Pancreas (tissue), 10 donors: ENCODE measurements at regions not wholly inside any gene's neighbourhood (a gene's known extent, or its start where the extent isn't known, plus 50 kb on each side); places are given as distances from the start of the nearest gene placed in this dataset.
A peak's percentile ranks its signal among the peaks of the same experiment; 100 is the strongest.
"Not testable (repeated sequence)": the region's sequence is repeated elsewhere in the genome, so short reads cannot be mapped to it uniquely, and the experiment has no call there.

Experiments
- ATAC-seq, 4 donors: fragments of 200-7000 bp; cut with Tn5 transposase; one replicate each; pipeline versions ENCODE4 v1.8.0 to v1.9.1; 2020; ENCODE audit warnings: mild to moderate bottlenecking in 4 of 4, moderate library complexity in 4 of 4
- DNase-seq, 6 donors: peaks; one replicate each; pipeline ENCODE4 v3.0.0-alpha.2; 2020
- FAIRE-seq: peaks from 2 replicates; lab custom pipeline; 2012; peaks lifted over from hg19 to GRCh38; lab: Jason Lieb, UNC
- H3K27ac ChIP-seq, 4 donors: fragments of 200-600 bp; sonication (generic); 1 replicate in 3 of 4; 2 replicates in 1 of 4; pipeline versions ENCODE4 v1.5.0 to v1.8.0; 2020
- H3K27me3 ChIP-seq, 4 donors: fragments of 200-600 bp; one replicate each; pipeline ENCODE4 v1.8.0; 2021
- H3K36me3 ChIP-seq, 3 donors: fragments of 200-600 bp; sonication (generic) in 1 of 3; one replicate each; pipeline versions ENCODE4 v1.5.0 to v1.8.0; 2020 to 2021
- H3K4me1 ChIP-seq, 3 donors: fragments of 200-600 bp; one replicate each; pipeline ENCODE4 v1.8.0; 2021
- H3K4me3 ChIP-seq, 4 donors: fragments of 200-600 bp; sonication (generic) in 2 of 4; one replicate each; pipeline versions ENCODE4 v1.5.0 to v1.8.0; 2020 to 2021
- H3K9me3 ChIP-seq, 4 donors: fragments of 200-600 bp; one replicate each; pipeline ENCODE4 v1.8.0; 2021
- CTCF ChIP-seq, 4 donors: fragments of 200-600 bp; sonication (generic) in 3 of 4; IDR thresholded peaks; one replicate each; pipeline versions ENCODE4 v1.5.0 to v1.8.0; 2021; ENCODE audit warnings: antibody characterized with exemption in 4 of 4
- WGBS, 2 donors: extraction: QIAGEN DNeasy Blood & Tissue Kit; methylation state at CpG; one replicate each; pipeline ENCODE4 v1.1.7; 2013; 5-methylcytosine and 5-hydroxymethylcytosine counted together
- intact Hi-C, 3 donors: fragments of 100-400 bp; cut with DNase I; formaldehyde crosslinking; loops; one replicate each; pipeline versions ENCODE4 v1.11.1 to v1.14.2; 2022
- donor health status: healthy with polysubstance abuse.
- donor health status: DM: no; HTN: no; CAD: no; lungs with moderate emphysema.
- donor health status: DM: no; HTN: no; CAD: no.
- donor health status: control.
- donor health status: control.
- donor health status: Bipolar disorder and iron deficiency.
- donor health status: DM: yes; HTN: yes; CAD: no.
- donor health status: DM: no; HTN: no; CAD: no.
- donor health status: DM: no; HTN: no; CAD: no.
- donor health status: DM: yes; HTN: yes; CAD: no.

- 65 to 68% methylated on average over 2 of the region's 2 CpGs for WGBS, 2 donors
- no peak for TF ChIP-seq CTCF (IDR thresholded peaks at IDR 0.05)
- Histone ChIP-seq H3K27me3 (no peaks in the 10 kb centered on the region), H3K36me3 (no peaks in the 10 kb centered on the region), H3K9me3 (no peaks in the 10 kb centered on the region), H3K27ac (no peak overlapping the region), H3K4me1 (no peaks in the 10 kb centered on the region), H3K4me3 (no peak overlapping the region)
- intact Hi-C loops = no loop called here
- ATAC-seq = no peak
- no peak for DNase-seq
- FAIRE-seq = no peak
Observed at GRCh38 chr3:5898106-5898505, 710.6 kb downstream of the EDEM1 start.

- intact Hi-C loops = no loop called here
- Histone ChIP-seq H3K27ac (no peak overlapping the region), H3K36me3 (no peaks in the 10 kb centered on the region), H3K9me3 (no peaks in the 10 kb centered on the region), H3K4me1 (no peaks in the 10 kb centered on the region), H3K4me3 (no peak overlapping the region), H3K27me3 (no peaks in the 10 kb centered on the region)
- no peak for ATAC-seq
- FAIRE-seq = no peak
- TF ChIP-seq CTCF (IDR thresholded peaks at IDR 0.05) = no peak
- no peak for DNase-seq
- WGBS, 2 donors = 69 to 72% methylated on average over 3 of the region's 3 CpGs
Observed at GRCh38 chr3:5899014-5899761, 711.7 kb downstream of the EDEM1 start.

- Histone ChIP-seq H3K27ac (no peak overlapping the region), H3K36me3 (no peaks in the 10 kb centered on the region), H3K4me1 (no peaks in the 10 kb centered on the region), H3K27me3 (no peaks in the 10 kb centered on the region), H3K9me3 (no peaks in the 10 kb centered on the region), H3K4me3 (no peak overlapping the region)
- TF ChIP-seq CTCF (IDR thresholded peaks at IDR 0.05) = no peak
- 96 to 97% methylated on average over 9 of the region's 9 CpGs for WGBS, 2 donors
- FAIRE-seq = no peak
- intact Hi-C loops = no loop called here
- no peak for ATAC-seq
- DNase-seq = no peak
Observed at GRCh38 chr3:5917932-5918331, 730.4 kb downstream of the EDEM1 start.

- 77 to 80% methylated on average over 7 of the region's 7 CpGs for WGBS, 2 donors
- Histone ChIP-seq H3K36me3 (no peaks in the 10 kb centered on the region), H3K4me1 (no peaks in the 10 kb centered on the region), H3K9me3 (no peaks in the 10 kb centered on the region), H3K27ac (no peak overlapping the region), H3K27me3 (no peaks in the 10 kb centered on the region), H3K4me3 (no peak overlapping the region)
- ATAC-seq = no peak
- TF ChIP-seq CTCF (IDR thresholded peaks at IDR 0.05) = no peak
- FAIRE-seq = no peak
- intact Hi-C loops = no loop called here
- DNase-seq = no peak
Observed at GRCh38 chr3:5918626-5919025, 731.1 kb downstream of the EDEM1 start.

GRCh38 chr3:5929027-5929426, 741.5 kb downstream of the EDEM1 start:
- DNase-seq = no peak
- Histone ChIP-seq H3K27me3 (no peaks in the 10 kb centered on the region), H3K4me1 (no peaks in the 10 kb centered on the region), H3K4me3 (no peak overlapping the region), H3K36me3 (no peaks in the 10 kb centered on the region), H3K27ac (no peak overlapping the region), H3K9me3 (no peaks in the 10 kb centered on the region)
- no peak for TF ChIP-seq CTCF (IDR thresholded peaks at IDR 0.05)
- intact Hi-C loops = no loop called here
- no peak for FAIRE-seq
- no peak for ATAC-seq
- WGBS, 2 donors = 80 to 85% methylated on average over 7 of the region's 7 CpGs

- WGBS, 2 donors = 66 to 79% methylated on average over 4 of the region's 4 CpGs
- H3K9me3 ChIP-seq, H3K36me3 ChIP-seq, H3K27me3 ChIP-seq, H3K4me1 ChIP-seq, H3K27ac ChIP-seq, intact Hi-C loops, FAIRE-seq, ATAC-seq, H3K4me3 ChIP-seq: not testable (repeated sequence)
- peak in 1 of 6 donors; percentile 27 for DNase-seq
Observed at GRCh38 chr3:5944061-5944460, 756.6 kb downstream of the EDEM1 start.
